GM21619 (cell line): ENCODE measurements at regions not wholly inside any gene's neighbourhood (a gene's known extent, or its start where the extent isn't known, plus 50 kb on each side); places are given as distances from the start of the nearest gene placed in this dataset.

ENCODE experiments used
- ATAC-seq: cut with Tn5 transposase; IDR thresholded peaks from one replicate; pipeline ENCODE4 v1.9.1; 2021; ENCODE audit not compliant: unreplicated experiment

- ATAC-seq: peak; percentile 96
These were observed 563.5 kb downstream of the PDCD6IP start for GRCh38 chr3:34361921-34362320.

GRCh38 chr3:34362910-34363309 lies 564.5 kb downstream of the PDCD6IP start:
- ATAC-seq: no peak

DNA sequence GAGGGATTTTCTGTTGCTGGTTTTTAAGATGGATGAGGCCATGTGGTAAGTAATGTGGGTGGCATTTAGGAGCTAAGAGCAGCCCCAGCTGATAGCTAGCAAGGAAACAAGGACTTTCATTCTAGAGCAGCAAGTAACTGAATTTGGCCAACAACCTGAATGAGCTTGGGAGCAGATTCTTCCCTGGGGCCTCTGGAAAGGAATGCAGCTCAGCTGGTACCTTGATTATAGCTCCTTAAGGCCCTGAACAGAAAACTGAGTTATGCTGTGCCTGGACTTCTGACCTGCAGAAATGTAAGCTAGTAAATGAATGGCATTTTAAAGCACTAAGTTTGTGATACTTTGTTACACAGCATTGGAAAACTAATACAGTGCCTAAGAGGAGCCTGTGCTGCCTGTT lies 565.5 kb downstream of the PDCD6IP start:
- no peak for ATAC-seq

DNA sequence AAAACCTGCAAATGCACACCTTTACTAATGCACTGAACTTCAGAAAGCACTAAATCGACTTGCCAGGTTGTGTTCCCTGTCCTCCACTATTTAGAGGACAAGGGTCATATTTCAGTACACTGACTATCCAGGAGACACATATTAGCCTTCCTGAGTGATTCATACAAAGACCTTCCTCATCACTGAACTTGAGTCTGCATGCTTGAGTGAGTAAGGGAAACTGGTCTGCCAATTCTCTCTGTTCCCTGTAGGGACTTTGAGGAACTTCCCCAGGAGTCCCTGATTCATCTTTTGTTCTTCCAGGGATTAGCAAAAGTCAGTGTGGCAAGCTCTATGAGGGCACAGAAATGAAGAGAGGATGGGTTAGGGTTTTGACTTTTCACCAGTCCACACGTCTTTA lies 565.9 kb downstream of the PDCD6IP start:
- no peak for ATAC-seq

- ATAC-seq: no peak
These were observed 566.8 kb downstream of the PDCD6IP start for GRCh38 chr3:34365231-34365630.

DNA sequence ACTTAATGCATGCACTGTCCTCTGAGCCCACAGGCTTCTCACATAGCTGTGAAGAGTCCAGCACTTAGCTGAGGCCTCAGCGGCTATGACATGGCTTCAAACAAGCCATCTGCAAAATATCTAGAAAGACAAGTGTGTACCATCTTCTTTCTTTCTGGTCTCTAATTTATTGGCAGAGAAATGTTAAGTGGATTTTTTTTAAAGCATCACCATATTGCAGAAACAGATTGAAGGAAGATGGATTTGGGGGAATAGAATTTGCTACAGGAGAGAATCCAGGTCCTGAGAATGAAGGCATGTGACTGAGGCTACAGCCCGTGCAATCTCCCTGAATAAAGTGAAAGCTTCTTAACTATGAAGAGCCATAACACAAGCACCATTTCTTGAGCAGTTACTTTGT lies 567.3 kb downstream of the PDCD6IP start:
- ATAC-seq: no peak

DNA sequence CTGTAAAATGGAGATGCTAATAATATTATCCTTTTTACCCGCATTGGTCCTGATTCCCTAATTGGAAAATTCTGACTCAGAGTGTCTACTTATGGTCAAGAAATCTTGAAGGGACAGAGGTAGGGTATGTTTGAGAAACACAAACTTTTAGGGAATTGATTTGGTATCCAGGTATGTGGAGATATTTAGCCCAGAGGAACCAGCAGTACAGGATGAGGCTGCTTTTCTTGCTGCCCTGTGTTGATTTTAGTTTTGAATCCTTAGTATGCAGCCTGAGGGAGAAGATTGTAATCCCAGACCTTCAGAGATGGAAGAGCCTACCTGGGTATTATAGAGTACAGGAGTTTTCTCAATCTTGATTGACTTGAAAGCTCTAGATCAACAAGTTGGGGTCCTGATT lies 569.1 kb downstream of the PDCD6IP start:
- ATAC-seq: no peak

GRCh38 chr3:34374521-34374920 lies 576.1 kb downstream of the PDCD6IP start:
- no peak for ATAC-seq

GRCh38 chr3:34376691-34377090 lies 578.3 kb downstream of the PDCD6IP start:
- ATAC-seq: no peak

GRCh38 chr3:34377961-34378360 lies 579.5 kb downstream of the PDCD6IP start:
- no peak for ATAC-seq

DNA sequence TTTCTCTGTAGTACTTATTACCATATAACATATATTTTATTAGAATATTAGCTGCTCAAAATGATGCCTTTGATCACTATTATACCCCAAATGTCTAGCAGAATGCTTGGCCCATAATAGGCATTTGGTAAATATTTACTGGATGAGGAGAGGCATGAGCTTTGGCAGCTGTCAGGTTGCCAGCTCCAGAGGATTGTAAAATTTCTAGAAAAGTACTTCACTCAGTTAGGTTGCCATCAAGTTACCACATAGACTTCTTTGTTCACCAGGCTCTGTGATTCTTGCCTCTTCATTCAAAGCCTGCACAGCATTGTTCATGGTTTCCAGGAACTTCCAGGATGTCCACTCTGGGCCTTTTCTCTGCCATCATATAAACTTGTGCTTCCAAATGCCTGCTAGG lies 582.8 kb downstream of the PDCD6IP start:
- no peak for ATAC-seq

- ATAC-seq: no peak
These were observed 584.4 kb downstream of the PDCD6IP start for GRCh38 chr3:34382859-34383258.

- ATAC-seq: no peak
These were observed 587.9 kb downstream of the PDCD6IP start for GRCh38 chr3:34386309-34386708.

DNA sequence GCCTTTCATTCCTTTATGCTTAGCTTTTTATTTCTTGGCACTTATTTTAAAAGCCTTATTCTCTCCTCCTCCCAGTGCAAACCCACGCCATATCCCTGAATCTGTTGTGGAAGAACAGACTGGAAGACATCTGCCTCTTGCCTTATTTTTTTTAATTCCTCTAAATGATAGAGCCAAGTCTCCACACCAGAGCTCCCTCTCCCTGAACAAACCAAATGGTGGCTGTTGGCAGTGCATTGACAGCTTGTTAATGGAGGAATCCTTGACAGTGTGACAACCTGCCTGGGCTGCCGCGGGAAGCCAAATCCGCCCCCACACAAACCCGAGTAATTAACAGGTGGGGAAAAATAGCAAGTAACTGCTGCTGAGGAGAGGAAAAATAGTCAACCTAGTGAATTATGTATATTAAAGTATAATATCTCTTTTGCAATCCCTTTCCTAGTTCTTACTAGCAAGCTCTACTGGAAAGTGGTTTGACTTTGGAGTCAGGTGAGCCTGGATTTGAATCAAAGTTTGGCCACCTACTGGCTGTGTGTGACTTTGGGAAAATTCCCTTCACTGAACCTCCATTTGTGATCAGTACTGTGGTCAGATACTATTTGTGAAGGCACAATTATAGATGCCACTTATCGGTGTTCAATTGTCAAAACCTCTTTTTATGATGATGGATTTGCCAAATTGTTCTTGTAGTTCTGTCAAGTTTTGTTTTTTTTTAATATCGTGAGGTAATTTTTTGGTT lies 589.6 kb downstream of the PDCD6IP start:
- ATAC-seq: no peak

GRCh38 chr3:34388830-34389229 lies 590.4 kb downstream of the PDCD6IP start:
- no peak for ATAC-seq

- no peak for ATAC-seq
These were observed 596.7 kb downstream of the PDCD6IP start for GRCh38 chr3:34394978-34395748.

- ATAC-seq: no peak
These were observed 597.9 kb downstream of the PDCD6IP start for GRCh38 chr3:34396288-34396687.

- no peak for ATAC-seq
These were observed 598.5 kb downstream of the PDCD6IP start for GRCh38 chr3:34396956-34397355.

DNA sequence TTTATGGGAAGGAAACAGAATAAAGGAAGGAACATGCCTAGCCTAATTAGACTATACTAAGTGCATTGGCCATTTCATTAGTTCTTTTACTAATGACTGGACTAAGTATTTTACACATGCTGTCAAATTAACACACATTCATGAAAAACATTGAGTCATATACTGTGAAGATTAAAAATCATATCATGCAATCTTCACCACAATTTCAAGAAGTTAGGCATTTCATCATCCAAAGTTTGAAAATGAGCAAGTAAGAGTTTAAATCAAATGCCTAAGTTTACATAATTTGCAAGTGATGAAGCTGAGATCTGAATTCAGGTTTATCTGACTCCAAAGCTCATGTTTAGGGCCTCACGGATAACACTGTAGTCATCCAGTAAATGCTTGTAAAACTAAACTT lies 601.0 kb downstream of the PDCD6IP start:
- ATAC-seq: no peak

GRCh38 chr3:34405159-34405558 lies 606.7 kb downstream of the PDCD6IP start:
- ATAC-seq: no peak

DNA sequence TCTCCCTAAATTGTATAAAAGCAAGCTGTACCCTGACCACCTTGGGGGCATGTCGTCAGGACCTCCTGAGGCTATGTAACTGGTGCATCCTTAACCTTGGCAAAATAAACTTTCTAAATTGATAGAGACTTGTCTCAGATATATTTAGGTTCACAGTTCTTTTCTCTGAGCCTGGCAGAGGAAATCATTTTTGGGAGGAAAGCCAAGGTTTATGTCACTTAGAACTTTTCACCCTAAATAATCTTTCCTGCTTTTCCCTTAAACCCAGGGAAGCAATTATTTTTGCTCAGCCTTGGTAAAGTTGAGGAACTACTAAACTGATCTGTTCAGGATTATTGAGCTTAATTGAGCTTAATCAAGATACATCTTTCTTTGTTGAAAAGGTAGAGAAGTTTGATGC lies 608.9 kb downstream of the PDCD6IP start:
- no peak for ATAC-seq

DNA sequence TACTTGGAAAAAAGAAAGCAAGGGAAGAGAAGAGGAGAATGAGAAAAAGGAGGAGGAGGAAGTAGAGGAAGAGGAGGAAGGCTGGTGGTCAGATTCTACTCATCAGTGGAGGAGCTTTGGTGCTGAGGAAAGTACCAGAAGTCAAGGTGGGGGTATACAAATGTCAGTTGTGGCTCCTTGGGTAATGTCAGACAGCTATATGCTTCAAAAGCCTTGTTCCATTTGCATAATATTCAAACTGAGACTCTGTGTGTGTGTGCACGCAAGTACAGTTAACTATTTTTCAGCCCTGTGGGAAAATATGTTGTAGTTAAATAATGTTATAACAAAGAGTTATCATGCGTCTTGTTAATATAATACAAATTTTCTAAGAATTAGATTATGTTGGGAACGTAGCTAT lies 609.7 kb downstream of the PDCD6IP start:
- no peak for ATAC-seq

DNA sequence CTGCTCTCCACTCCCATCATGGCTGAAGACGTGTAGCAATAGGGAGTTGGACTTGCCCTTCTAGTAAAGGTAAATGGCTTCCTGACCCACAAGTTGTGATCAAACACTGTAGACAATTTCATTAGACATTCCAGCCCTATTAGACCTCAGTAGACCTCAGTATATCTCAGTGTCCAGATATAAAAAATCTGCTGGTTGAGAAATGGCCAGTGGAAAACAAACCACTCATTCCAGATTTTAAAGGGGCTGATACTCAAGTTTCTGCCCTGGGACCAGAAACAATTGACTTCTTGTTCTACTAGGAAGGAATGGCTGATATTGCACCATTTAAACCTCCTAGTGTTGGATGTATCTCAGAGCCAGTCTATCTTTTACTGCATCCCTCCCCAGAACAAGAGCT lies 613.2 kb downstream of the PDCD6IP start:
- no peak for ATAC-seq
